Upper lobe of left lung (tissue), 6 donors: ENCODE measurements at regions not wholly inside any gene's neighbourhood (a gene's known extent, or its start where the extent isn't known, plus 50 kb on each side); places are given as distances from the start of the nearest gene placed in this dataset.

Experiments used
- ATAC-seq, 2 donors: fragments of 200-7000 bp; cut with Tn5 transposase; one replicate each; pipeline ENCODE4 v1.9.1; 2022; ENCODE audit warnings: mild to moderate bottlenecking in 2 of 2, moderate library complexity in 2 of 2; ENCODE audit not compliant: low FRiP score in 2 of 2
- DNase-seq, 2 donors: peaks; one replicate each; pipeline ENCODE4 v3.0.0-alpha.2; 2019 to 2020
- H3K27ac ChIP-seq, 4 donors: fragments of 200-600 bp; sonication (generic); one replicate each; pipeline ENCODE4 v1.5.1; 2016 to 2019
- H3K27me3 ChIP-seq, 4 donors: fragments of 200-600 bp; sonication (generic); one replicate each; pipeline ENCODE4 v1.5.1; 2017 to 2019
- H3K36me3 ChIP-seq, 4 donors: fragments of 200-600 bp; sonication (generic); one replicate each; pipeline ENCODE4 v1.5.1; 2016 to 2019
- H3K4me1 ChIP-seq, 4 donors: fragments of 200-600 bp; sonication (generic); one replicate each; pipeline ENCODE4 v1.5.1; 2018 to 2019
- H3K4me3 ChIP-seq, 4 donors: fragments of 200-600 bp; sonication (generic); one replicate each; pipeline ENCODE4 v1.5.1; 2017 to 2019; ENCODE audit warnings: mild to moderate bottlenecking in 2 of 4, moderate library complexity in 1 of 4
- H3K9me3 ChIP-seq, 4 donors: fragments of 200-600 bp; sonication (generic); one replicate each; pipeline ENCODE4 v1.5.1; 2018 to 2019
- CTCF ChIP-seq, 6 experiments: fragments of 450-650 bp in 4 of 6; fragments of 200-600 bp in 2 of 6; sonication (generic) in 2 of 6; IDR thresholded peaks; one replicate each; pipeline ENCODE4 v1.5.1; 2016 to 2019; ENCODE audit warnings: antibody characterized with exemption in 6 of 6
- EP300 ChIP-seq, 4 donors: sonication (generic); formaldehyde crosslinking; IDR thresholded peaks; one replicate each; pipeline ENCODE4 v1.5.1; 2017; ENCODE audit warnings: antibody characterized with exemption in 4 of 4, control low read depth in 2 of 4
- POLR2A ChIP-seq, 4 donors: fragments of 450-650 bp; IDR thresholded peaks; one replicate each; pipeline ENCODE4 v1.5.1; 2016 to 2017; ENCODE audit warnings: antibody characterized with exemption in 4 of 4, mild to moderate bottlenecking in 2 of 4
- POLR2AphosphoS5 ChIP-seq, 2 donors: sonication (generic); formaldehyde crosslinking; IDR thresholded peaks; one replicate each; pipeline ENCODE4 v1.5.1; 2017; ENCODE audit warnings: antibody characterized with exemption in 2 of 2
- WGBS, 2 donors: methylation state at CpG; one replicate each; pipeline ENCODE4 v1.1.5; 2017 to 2018; 5-methylcytosine and 5-hydroxymethylcytosine counted together
- donor health status: DM: no; HTN: no; CAD: no; lungs with moderate emphysema.
- donor health status: DM: no; HTN: yes; CAD: no; lungs with severe emphysema.

GRCh38 chrX:28278726-28279125 lies 297.5 kb upstream of the DCAF8L1 start:
- H3K4me3 ChIP-seq, result no peak overlapping the region
- WGBS, 2 donors, result 80 to 100% methylated on average over 1 of the region's 1 CpG
- no peak for TF ChIP-seq EP300 (IDR thresholded peaks at IDR 0.05)
- no peak for TF ChIP-seq POLR2AphosphoS5 (IDR thresholded peaks at IDR 0.05)
- no peak for TF ChIP-seq CTCF (IDR thresholded peaks at IDR 0.05)
- no peak for TF ChIP-seq POLR2A (IDR thresholded peaks at IDR 0.05)
- DNase-seq, result no peak
- no peaks in the 10 kb centered on the region for H3K36me3 ChIP-seq
- no peaks in the 10 kb centered on the region for H3K9me3 ChIP-seq
- ATAC-seq, result no peak
- no peak overlapping the region for H3K27ac ChIP-seq
- H3K27me3 ChIP-seq, result no peaks in the 10 kb centered on the region
- H3K4me1 ChIP-seq, result no peaks in the 10 kb centered on the region

GRCh38 chrX:28278251-28278650 lies 297.0 kb upstream of the DCAF8L1 start:
- WGBS, 2 donors, result 59% methylated on average over 4 of the region's 4 CpGs; no CpG with 5 or more reads in 1 of the 2 donors
- no peaks in the 10 kb centered on the region for H3K4me1 ChIP-seq
- H3K9me3 ChIP-seq, result no peaks in the 10 kb centered on the region
- TF ChIP-seq POLR2A (IDR thresholded peaks at IDR 0.05) (no peak), CTCF (IDR thresholded peaks at IDR 0.05) (no peak), POLR2AphosphoS5 (IDR thresholded peaks at IDR 0.05) (no peak), EP300 (IDR thresholded peaks at IDR 0.05) (no peak)
- no peak for DNase-seq
- no peak overlapping the region for H3K27ac ChIP-seq
- H3K4me3 ChIP-seq, result no peak overlapping the region
- no peaks in the 10 kb centered on the region for H3K36me3 ChIP-seq
- no peaks in the 10 kb centered on the region for H3K27me3 ChIP-seq
- no peak for ATAC-seq

- Histone ChIP-seq H3K27ac (no peak overlapping the region), H3K9me3 (no peaks in the 10 kb centered on the region), H3K36me3 (no peaks in the 10 kb centered on the region), H3K4me1 (no peaks in the 10 kb centered on the region), H3K27me3 (no peaks in the 10 kb centered on the region), H3K4me3 (no peak overlapping the region)
- 48 to 75% methylated on average over 3 of the region's 3 CpGs for WGBS, 2 donors
- no peak for DNase-seq
- ATAC-seq, result no peak
- TF ChIP-seq POLR2A (IDR thresholded peaks at IDR 0.05), result no peak
- no peak for TF ChIP-seq POLR2AphosphoS5 (IDR thresholded peaks at IDR 0.05)
- TF ChIP-seq EP300 (IDR thresholded peaks at IDR 0.05), result no peak
- TF ChIP-seq CTCF (IDR thresholded peaks at IDR 0.05), result no peak
Observed at GRCh38 chrX:28273736-28274135, 292.5 kb upstream of the DCAF8L1 start.

GRCh38 chrX:28246675-28247074 lies 265.4 kb upstream of the DCAF8L1 start:
- WGBS, 2 donors, result 82 to 88% methylated on average over 7 of the region's 7 CpGs

More at GRCh38 chrX:28246675-28247074, 265.4 kb upstream of the DCAF8L1 start:
- Histone ChIP-seq H3K27ac (no peak overlapping the region), H3K4me3 (no peak overlapping the region), H3K27me3 (no peaks in the 10 kb centered on the region), H3K4me1 (no peaks in the 10 kb centered on the region), H3K9me3 (no peaks in the 10 kb centered on the region), H3K36me3 (no peaks in the 10 kb centered on the region)
- DNase-seq, result no peak
- no peak for ATAC-seq
- TF ChIP-seq POLR2AphosphoS5 (IDR thresholded peaks at IDR 0.05), result no peak
- no peak for TF ChIP-seq CTCF (IDR thresholded peaks at IDR 0.05)
- TF ChIP-seq EP300 (IDR thresholded peaks at IDR 0.05), result no peak
- TF ChIP-seq POLR2A (IDR thresholded peaks at IDR 0.05), result no peak
